GM12878 (cell line): ENCODE measurements at regions not wholly inside any gene's neighbourhood (a gene's known extent, or its start where the extent isn't known, plus 50 kb on each side); places are given as distances from the start of the nearest gene placed in this dataset.

Experiments used
- ATAC-seq: fragments of 200-7000 bp; cut with Tn5 transposase; 3 replicates; pipeline ENCODE4 v1.9.1; 2020; ENCODE audit warnings: mild to moderate bottlenecking, moderate library complexity
- BruUV-seq: library from RNA; stranded (reverse); fragments of 400-500 nt; replicated peaks from 2 replicates; lab custom pipeline; 2021; lab: Mats Ljungman, UMichigan
- CTCF ChIA-PET: fragments of 300-600 bp; sonication (Branson Sonifier 250); formaldehyde crosslinking; extraction: SDS; loops from one replicate; lab custom pipeline; 2021; ENCODE audit warnings: inconsistent platforms; lab: Yijun Ruan, JAX
- POLR2A ChIA-PET: fragments of 350-600 bp; formaldehyde crosslinking; extraction: SDS; loops from one replicate; lab custom pipeline; 2021; ENCODE audit warnings: inconsistent platforms; lab: Charles Lee
- RAD21 ChIA-PET: fragments of 300-600 bp; sonication (Branson Sonifier 250); formaldehyde crosslinking; loops from one replicate; lab custom pipeline; 2023; ENCODE audit warnings: antibody characterized with exemption; ENCODE audit not compliant: unreplicated experiment; lab: Charles Lee
- SMC1A ChIA-PET: fragments of 300-600 bp; sonication (Branson Sonifier 250); formaldehyde crosslinking; loops from one replicate; lab custom pipeline; 2023; ENCODE audit not compliant: unreplicated experiment, uncharacterized antibody; lab: Charles Lee
- DNase-seq: peaks from one replicate; pipeline ENCODE4 v3.0.0-alpha.2; 2011; ENCODE audit warnings: low read depth, low spot score
- FAIRE-seq: peaks from 3 replicates; lab custom pipeline; 2011; peaks lifted over from hg19 to GRCh38; lab: Jason Lieb, UNC
- H2AFZ ChIP-seq: 2 replicates; pipeline ENCODE4 v1.6.0; 2011; ENCODE audit warnings: low read depth, low read length, control low read depth; ENCODE audit not compliant: control insufficient read depth
- H3K27ac ChIP-seq: 2 replicates; pipeline ENCODE4 v1.5.1; 2011; ENCODE audit warnings: control low read depth; ENCODE audit not compliant: control insufficient read depth, insufficient read depth
- H3K27me3 ChIP-seq, 2 experiments: replicated peaks in 1 of 2; 2 replicates each; pipeline versions ENCODE4 v1.6.0 to v1.6.1; 2011; ENCODE audit warnings: low read length in 1 of 2; ENCODE audit not compliant: control insufficient read depth in 2 of 2, insufficient read depth in 2 of 2
- H3K36me3 ChIP-seq, 2 experiments: 2 replicates each; pipeline ENCODE4 v1.5.1; 2011; ENCODE audit warnings: low read length in 1 of 2; ENCODE audit not compliant: control insufficient read depth in 2 of 2, insufficient read depth in 2 of 2
- H3K4me1 ChIP-seq: 2 replicates; pipeline ENCODE4 v1.6.1; 2011; ENCODE audit warnings: mild to moderate bottlenecking, low read length, moderate library complexity, mixed read lengths; ENCODE audit not compliant: control insufficient read depth, insufficient read depth
- H3K4me2 ChIP-seq: 2 replicates; pipeline ENCODE4 v1.6.0; 2011; ENCODE audit warnings: control low read depth; ENCODE audit not compliant: control insufficient read depth, insufficient read depth
- H3K4me3 ChIP-seq: fragments of 200-600 bp; sonication (generic); 2 replicates; pipeline ENCODE4 v1.5.1; 2016
- H3K79me2 ChIP-seq: 2 replicates; pipeline ENCODE4 v1.6.0; 2011; ENCODE audit warnings: low read length; ENCODE audit not compliant: control insufficient read depth, insufficient read depth
- H3K9ac ChIP-seq: 2 replicates; pipeline ENCODE4 v1.8.0; 2011; ENCODE audit warnings: low read length, control low read depth, mixed read lengths; ENCODE audit not compliant: control insufficient read depth, insufficient read depth
- H3K9me3 ChIP-seq: replicated peaks from 3 replicates; pipeline ENCODE4 v1.5.1; 2011; ENCODE audit warnings: mild to moderate bottlenecking, low read length; ENCODE audit not compliant: control insufficient read depth, insufficient read depth
- H4K20me1 ChIP-seq: 2 replicates; pipeline ENCODE4 v1.6.0; 2011; ENCODE audit not compliant: control insufficient read depth, insufficient read depth
- ATF7 ChIP-seq: fragments of 450-650 bp; IDR thresholded peaks from 2 replicates; pipeline ENCODE4 v1.6.1; 2016; ENCODE audit warnings: low read depth, mild to moderate bottlenecking
- CBX5 ChIP-seq: sonication (generic); IDR thresholded peaks from 2 replicates; pipeline ENCODE4 v1.6.1; 2016; ENCODE audit warnings: low read depth, moderate library complexity, mild to moderate bottlenecking, inconsistent platforms
- EP300 ChIP-seq, 2 experiments: fragments of 150-350 bp in 1 of 2; IDR thresholded peaks; 2 replicates each; pipeline ENCODE4 v1.6.1; 2011 to 2012; ENCODE audit warnings: low read depth in 2 of 2, low read length in 2 of 2, borderline replicate concordance in 1 of 2, improper control_type of control experiment in 1 of 2, inconsistent platforms in 1 of 2; ENCODE audit not compliant: control insufficient read depth in 1 of 2
- ETV6 ChIP-seq, 2 experiments: fragments of 450-650 bp in 1 of 2; IDR thresholded peaks in 1 of 2; conservative IDR thresholded peaks in 1 of 2; 2 replicates each; pipeline ENCODE4 v1.6.1; 2014; ENCODE audit warnings: antibody characterized with exemption in 1 of 2, borderline replicate concordance in 1 of 2, low read depth in 1 of 2, mild to moderate bottlenecking in 1 of 2, moderate library complexity in 1 of 2
- IKZF2 ChIP-seq, 2 experiments: fragments of 450-650 bp; IDR thresholded peaks; 2 replicates each; pipeline ENCODE4 v1.6.1; 2017; ENCODE audit warnings: mild to moderate bottlenecking in 2 of 2, moderate library complexity in 2 of 2
- IRF5 ChIP-seq: fragments of 450-650 bp; IDR thresholded peaks from 2 replicates; pipeline ENCODE4 v1.6.1; 2017; ENCODE audit warnings: borderline replicate concordance
- KAT2A ChIP-seq: conservative IDR thresholded peaks from 2 replicates; pipeline ENCODE4 v1.6.1; 2011; ENCODE audit warnings: low read depth, low read length; ENCODE audit not compliant: control insufficient read depth
- KLF5 ChIP-seq: fragments of 450-650 bp; IDR thresholded peaks from 2 replicates; pipeline ENCODE4 v1.6.1; 2014; ENCODE audit warnings: mild to moderate bottlenecking; ENCODE audit not compliant: partially characterized antibody
- NR2F1 ChIP-seq: fragments of 450-650 bp; conservative IDR thresholded peaks from 2 replicates; pipeline ENCODE4 v1.6.1; 2017; ENCODE audit warnings: mild to moderate bottlenecking
- RBBP5 ChIP-seq: fragments of 200-600 bp; sonication (generic); conservative IDR thresholded peaks from 2 replicates; pipeline ENCODE4 v1.6.1; 2016
- RELB ChIP-seq: fragments of 450-650 bp; IDR thresholded peaks from 2 replicates; pipeline ENCODE4 v1.6.1; 2017; ENCODE audit warnings: low read depth, mild to moderate bottlenecking, moderate library complexity
- RUNX3 ChIP-seq: IDR thresholded peaks from 2 replicates; pipeline ENCODE4 v1.6.1; 2012; ENCODE audit warnings: low read length, inconsistent platforms
- SMC3 ChIP-seq: IDR thresholded peaks from 2 replicates; pipeline ENCODE4 v1.6.1; 2011; ENCODE audit warnings: low read length, improper control_type of control experiment, borderline replicate concordance
- SUZ12 ChIP-seq: fragments of 200-600 bp; sonication (generic); IDR thresholded peaks from one replicate; pipeline ENCODE4 v1.6.1; 2018; ENCODE audit warnings: antibody characterized with exemption, mild to moderate bottlenecking; ENCODE audit not compliant: unreplicated experiment
- TARDBP ChIP-seq: IDR thresholded peaks from 2 replicates; pipeline ENCODE4 v1.6.1; 2016; ENCODE audit warnings: borderline replicate concordance
- ZNF217 ChIP-seq: fragments of 450-650 bp; IDR thresholded peaks from 2 replicates; pipeline ENCODE4 v1.6.1; 2017; ENCODE audit warnings: antibody characterized with exemption, mild to moderate bottlenecking
- ZNF274 ChIP-seq: IDR thresholded peaks from one replicate; pipeline ENCODE4 v1.8.0; 2011; ENCODE audit not compliant: insufficient read length, insufficient read depth
- ZZZ3 ChIP-seq: IDR thresholded peaks from 2 replicates; pipeline ENCODE4 v1.6.1; 2011; ENCODE audit warnings: low read depth; ENCODE audit not compliant: control insufficient read depth, insufficient read length
- WGBS: methylation state at CpG from one replicate; pipeline ENCODE4 v1.1.6; 2016; ENCODE audit warnings: low lambda C conversion rate; ENCODE audit not compliant: insufficient replicate concordance, insufficient coverage; ENCODE audit errors: missing lambda C conversion rate; 5-methylcytosine and 5-hydroxymethylcytosine counted together
- in situ Hi-C: fragments of 300-500 bp; cut with MboI; formaldehyde crosslinking; loops from 9 replicates; pipeline ENCODE4 v1.14.3; 2018; ENCODE audit warnings: mixed read lengths
- intact Hi-C: fragments of 100-400 bp; cut with micrococcal nuclease; formaldehyde crosslinking; loops from one replicate; pipeline ENCODE4 v1.14.2; 2022; ENCODE audit not compliant: unreplicated experiment

- Histone ChIP-seq H3K9me3 (no peaks in the 10 kb centered on the region), H3K4me1 (no peaks in the 10 kb centered on the region), H3K9ac (no peak overlapping the region), H3K4me2 (no peak overlapping the region), H3K36me3 (no peaks in the 10 kb centered on the region), H3K27ac (no peak overlapping the region), H3K27me3 (no peaks in the 10 kb centered on the region), H3K79me2 (no peaks in the 10 kb centered on the region), H2AFZ (no peak overlapping the region), H3K4me3 (no peak overlapping the region), H4K20me1 (no peaks in the 10 kb centered on the region)
- no peak for ATAC-seq
- WGBS = 41% methylated on average over 7 of the region's 7 CpGs
- in situ Hi-C loops = no loop called here
- no peak for TF ChIP-seq IKZF2 (IDR thresholded peaks at IDR 0.05)
- no peak for TF ChIP-seq CBX5
- TF ChIP-seq RELB = no peak
- no peak for TF ChIP-seq KAT2A
- TF ChIP-seq SUZ12 = no peak
- TF ChIP-seq RBBP5 = no peak
- TF ChIP-seq EP300 (IDR thresholded peaks at IDR 0.05; ENCODE audit: borderline replicate concordance in 1 of 2, control insufficient read depth in 1 of 2, low read depth in 2 of 2, low read length in 2 of 2) = no peak
- TF ChIP-seq ZNF274 = no peak
- TF ChIP-seq NR2F1 = no peak
- no peak for TF ChIP-seq ZNF217
- TF ChIP-seq ZZZ3 = no peak
- no peak for TF ChIP-seq TARDBP
- no peak for TF ChIP-seq IRF5
- TF ChIP-seq ETV6 (conservative IDR thresholded peaks at IDR 0.05 in 1 of 2, IDR thresholded peaks at IDR 0.05 in 1 of 2; ENCODE audit: borderline replicate concordance in 1 of 2, low read depth in 1 of 2) = no peak
- no peak for TF ChIP-seq SMC3
- no peak for TF ChIP-seq RUNX3
- no peak for TF ChIP-seq KLF5
- no peak for TF ChIP-seq ATF7
- ChIA-PET RAD21 (no interaction called here), POLR2A (interaction anchor here (0.7 kb wide), 1 partner anchor 372 kb away, joined by 3 read pairs; no protein-coding TSS in a partner anchor), SMC1A (interaction anchor here (0.9 to 1.0 kb wide), 2 partner anchors 45 to 66 kb away, joined by 3 read pairs; no protein-coding TSS in a partner anchor), CTCF (no interaction called here)
- DNase-seq = no peak
- BruUV-seq = no TSS peak
- no peak for FAIRE-seq
- intact Hi-C loops = no loop called here
Measured at GRCh38 chr11:28483072-28483867, 375.1 kb downstream of the METTL15 start.
